Fibroblast of pulmonary artery (primary cell): ENCODE measurements at regions not wholly inside any gene's neighbourhood (a gene's known extent, or its start where the extent isn't known, plus 50 kb on each side); places are given as distances from the start of the nearest gene placed in this dataset.

Experiments
- DNase-seq: peaks from one replicate; pipeline ENCODE4 v3.0.0-alpha.2; 2010; ENCODE audit warnings: low read depth
- H3K4me3 ChIP-seq: replicated peaks from 2 replicates; pipeline ENCODE4 v1.5.1; 2011; ENCODE audit warnings: low read depth, mild to moderate bottlenecking, control low read depth, low read length, moderate library complexity
- CTCF ChIP-seq: IDR thresholded peaks from 2 replicates; pipeline ENCODE4 v1.5.1; 2011; ENCODE audit warnings: mild to moderate bottlenecking, control low read depth, low read length, inconsistent platforms; ENCODE audit errors: missing control alignments

GRCh38 chr19:27851002-27851481 lies 1361.9 kb downstream of the UQCRFS1 start:
- DNase-seq: no peak
- no peak for TF ChIP-seq CTCF
- no peak overlapping the region for H3K4me3 ChIP-seq

- DNase-seq: no peak
- TF ChIP-seq CTCF: no peak
- no peak overlapping the region for H3K4me3 ChIP-seq
Observed at GRCh38 chr19:27846944-27847343, 1366.0 kb downstream of the UQCRFS1 start.

- no peak overlapping the region for H3K4me3 ChIP-seq
- DNase-seq: no peak
- TF ChIP-seq CTCF: no peak
Observed at GRCh38 chr19:27844261-27844660, 1368.7 kb downstream of the UQCRFS1 start.

DNA sequence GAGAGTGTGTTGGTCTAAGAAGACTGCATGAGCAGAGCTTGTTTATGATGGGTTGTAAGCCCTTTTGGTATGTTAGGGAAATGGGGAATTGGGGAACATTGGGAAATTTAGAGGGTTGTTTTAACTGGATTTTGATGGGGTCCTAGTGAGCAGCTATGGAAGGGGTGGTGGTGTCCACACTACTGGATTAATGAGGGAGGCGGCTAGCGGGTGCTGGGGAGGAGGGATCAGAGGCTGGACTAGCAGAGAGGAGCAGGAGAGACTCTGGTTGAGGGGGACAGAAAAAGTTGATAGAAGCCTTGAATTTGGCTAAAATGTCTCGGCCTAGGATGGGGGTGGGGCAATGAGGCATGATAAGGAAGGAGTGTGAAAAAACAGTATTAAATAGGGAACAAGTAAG lies 1369.1 kb downstream of the UQCRFS1 start:
- no peak for DNase-seq
- TF ChIP-seq CTCF: no peak

DNA sequence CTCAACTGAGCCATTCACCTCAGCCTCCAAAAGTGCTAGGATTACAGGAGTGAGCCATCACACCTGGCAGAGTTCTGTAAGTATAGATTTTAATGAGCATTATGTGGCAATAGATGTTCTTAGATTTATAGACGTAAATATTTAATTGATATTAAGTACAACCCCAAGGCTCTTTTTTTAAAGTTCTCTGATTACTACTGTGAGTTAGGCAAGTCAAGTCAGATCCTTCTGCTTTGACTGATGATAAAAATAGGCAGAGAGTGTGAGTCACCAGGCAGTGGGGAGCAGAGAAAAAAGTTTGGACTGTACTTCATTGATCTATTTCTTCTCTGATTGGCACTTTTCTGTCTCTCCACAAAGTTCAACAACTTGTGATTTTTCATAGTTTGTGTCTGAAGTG lies 1379.9 kb downstream of the UQCRFS1 start:
- H3K4me3 ChIP-seq: no peak overlapping the region
- TF ChIP-seq CTCF: no peak
- DNase-seq: no peak

More for the DNA sequence above, 1369.1 kb downstream of the UQCRFS1 start:
- no peak overlapping the region for H3K4me3 ChIP-seq

- no peak for DNase-seq
- H3K4me3 ChIP-seq: no peak overlapping the region
- no peak for TF ChIP-seq CTCF
Observed at GRCh38 chr19:27828829-27829228, 1384.1 kb downstream of the UQCRFS1 start.

- TF ChIP-seq CTCF: no peak
- H3K4me3 ChIP-seq: no peak overlapping the region
Observed at GRCh38 chr19:27824108-27824507, 1388.8 kb downstream of the UQCRFS1 start.

More at GRCh38 chr19:27824108-27824507, 1388.8 kb downstream of the UQCRFS1 start:
- DNase-seq: no peak
